CD14-positive monocyte (primary cell): ENCODE measurements at regions not wholly inside any gene's neighbourhood (a gene's known extent, or its start where the extent isn't known, plus 50 kb on each side); places are given as distances from the start of the nearest gene placed in this dataset.
A peak's percentile ranks its signal among the peaks of the same experiment; 100 is the strongest.

Experiments used
- DNase-seq, 3 donors: peaks; one replicate each; pipeline ENCODE4 v3.0.0-alpha.2; 2011 to 2022
- H2AFZ ChIP-seq: 2 replicates; pipeline ENCODE4 v1.6.0; 2012; ENCODE audit warnings: mild to moderate bottlenecking, low read depth, low read length, inconsistent platforms; ENCODE audit not compliant: insufficient read depth, poor library complexity, severe bottlenecking
- H3K27ac ChIP-seq, 2 donors: 1 replicate in 1 of 2; 2 replicates in 1 of 2; pipeline ENCODE4 v1.5.1; 2012 to 2013; ENCODE audit warnings: low read length in 2 of 2, control low read depth in 1 of 2, inconsistent platforms in 1 of 2, low read depth in 1 of 2, mild to moderate bottlenecking in 1 of 2
- H3K27me3 ChIP-seq, 2 donors: one replicate each; pipeline versions ENCODE4 v1.6.0 to v1.6.1; 2011 to 2013; ENCODE audit warnings: low read length in 2 of 2; ENCODE audit not compliant: control insufficient read depth in 2 of 2, insufficient read depth in 2 of 2
- H3K36me3 ChIP-seq, 2 donors: replicated peaks in 1 of 2; 1 replicate in 1 of 2; 2 replicates in 1 of 2; pipeline versions ENCODE4 v1.5.1 to v1.6.1; 2012 to 2013; ENCODE audit warnings: low read length in 2 of 2, control low read depth in 1 of 2, inconsistent platforms in 1 of 2, mild to moderate bottlenecking in 1 of 2; ENCODE audit not compliant: insufficient read depth in 2 of 2, control insufficient read depth in 1 of 2
- H3K4me1 ChIP-seq, 2 donors: 1 replicate in 1 of 2; 2 replicates in 1 of 2; pipeline versions ENCODE4 v1.5.1 to v1.6.1; 2012 to 2013; ENCODE audit warnings: low read length in 2 of 2, control low read depth in 1 of 2, inconsistent platforms in 1 of 2, mild to moderate bottlenecking in 1 of 2, moderate library complexity in 1 of 2; ENCODE audit not compliant: insufficient read depth in 2 of 2, control insufficient read depth in 1 of 2
- H3K4me2 ChIP-seq: replicated peaks from 2 replicates; pipeline ENCODE3; 2012; ENCODE audit warnings: low read length, moderate library complexity, mild to moderate bottlenecking; ENCODE audit not compliant: poor library complexity, severe bottlenecking; ENCODE audit errors: extremely low read depth
- H3K4me3 ChIP-seq, 3 experiments: fragments of 200-600 bp in 1 of 3; sonication (generic) in 1 of 3; replicated peaks in 1 of 3; 1 replicate in 2 of 3; 2 replicates in 1 of 3; pipeline ENCODE4 v1.5.1; 2011 to 2013; ENCODE audit warnings: low read length in 3 of 3, mild to moderate bottlenecking in 3 of 3, control low read depth in 2 of 3, low read depth in 2 of 3, inconsistent platforms in 1 of 3, moderate library complexity in 1 of 3
- H3K79me2 ChIP-seq: 2 replicates; pipeline ENCODE4 v1.6.0; 2012; ENCODE audit warnings: mild to moderate bottlenecking, control low read depth, inconsistent platforms, low read length, moderate library complexity; ENCODE audit not compliant: insufficient read depth
- H3K9ac ChIP-seq: 2 replicates; pipeline ENCODE4 v1.6.0; 2017; ENCODE audit warnings: low read length, mild to moderate bottlenecking; ENCODE audit not compliant: insufficient read depth, poor library complexity, severe bottlenecking
- H3K9me3 ChIP-seq, 2 donors: replicated peaks in 1 of 2; 1 replicate in 1 of 2; 2 replicates in 1 of 2; pipeline versions ENCODE4 v1.5.1 to v1.6.1; 2012 to 2013; ENCODE audit warnings: low read length in 2 of 2, control low read depth in 1 of 2; ENCODE audit not compliant: control insufficient read depth in 1 of 2, insufficient read depth in 1 of 2
- H4K20me1 ChIP-seq: 2 replicates; pipeline ENCODE4 v1.6.0; 2012; ENCODE audit warnings: mild to moderate bottlenecking, low read length, control low read depth, moderate library complexity; ENCODE audit not compliant: insufficient read depth
- H3K27ac Mint-ChIP-seq, 7 donors: one replicate each; pipeline ENCODE4 v1.8.0; 2020; ENCODE audit warnings: mild to moderate bottlenecking in 7 of 7, mixed read lengths in 7 of 7, moderate library complexity in 6 of 7, inconsistent platforms in 2 of 7
- H3K27me3 Mint-ChIP-seq, 3 donors: one replicate each; pipeline ENCODE4 v1.8.0; 2021 to 2022; ENCODE audit warnings: low read depth in 3 of 3, mild to moderate bottlenecking in 3 of 3, mixed read lengths in 3 of 3, moderate library complexity in 3 of 3, inconsistent platforms in 1 of 3
- H3K36me3 Mint-ChIP-seq, 2 donors: one replicate each; pipeline ENCODE4 v1.8.0; 2020; ENCODE audit warnings: mixed read lengths in 2 of 2, inconsistent platforms in 1 of 2, mild to moderate bottlenecking in 1 of 2
- H3K4me1 Mint-ChIP-seq: one replicate; pipeline ENCODE4 v1.8.0; 2020; ENCODE audit warnings: mild to moderate bottlenecking, mixed read lengths
- H3K4me3 Mint-ChIP-seq, 2 donors: one replicate each; pipeline ENCODE4 v1.8.0; 2020; ENCODE audit warnings: mild to moderate bottlenecking in 2 of 2, mixed read lengths in 2 of 2, moderate library complexity in 1 of 2
- H3K9me3 Mint-ChIP-seq, 7 donors: one replicate each; pipeline ENCODE4 v1.8.0; 2020 to 2022; ENCODE audit warnings: mixed read lengths in 7 of 7, mild to moderate bottlenecking in 6 of 7, moderate library complexity in 6 of 7, inconsistent platforms in 2 of 7
- CTCF ChIP-seq: fragments of 200-600 bp; IDR thresholded peaks from one replicate; pipeline ENCODE4 v1.8.0; 2022; ENCODE audit warnings: antibody characterized with exemption, mild to moderate bottlenecking
- WGBS: methylation state at CpG from one replicate; pipeline ENCODE4 v1.1.5; 2013; ENCODE audit warnings: missing lambda C conversion rate; ENCODE audit not compliant: insufficient coverage; 5-methylcytosine and 5-hydroxymethylcytosine counted together
- intact Hi-C, 2 donors: fragments of 100-400 bp; cut with micrococcal nuclease; formaldehyde crosslinking; loops; one replicate each; pipeline versions ENCODE4 v1.15.0 to v1.15.1; 2023

GRCh38 chr6:40714143-40714542, 127.0 kb upstream of the LRFN2 start:
- Mint-ChIP-seq H3K4me3 (peak overlapping the region in 1 of 2 donors; percentile 23), H3K36me3 (no peaks in the 10 kb centered on the region), H3K9me3 (peaks cover 0 to 5% (median 0%) of the 10 kb centered on the region in 7 donors), H3K4me1 (peaks cover 3% of the 10 kb centered on the region), H3K27ac (no peak overlapping the region), H3K27me3 (peaks cover 15 to 20% (median 19%) of the 10 kb centered on the region in 3 donors)
- Histone ChIP-seq H3K9me3 (no peaks in the 10 kb centered on the region), H4K20me1 (no peaks in the 10 kb centered on the region), H3K9ac (no peak overlapping the region), H3K36me3 (no peaks in the 10 kb centered on the region), H3K79me2 (no peaks in the 10 kb centered on the region), H3K4me3 (no peak overlapping the region), H3K27me3 (peaks cover 0 to 8% of the 10 kb centered on the region in 2 donors), H3K27ac (no peak overlapping the region), H2AFZ (no peak overlapping the region), H3K4me1 (peaks cover 2% of the 10 kb centered on the region in 2 donors), H3K4me2 (no peak overlapping the region)
- TF ChIP-seq CTCF, result no peak
- WGBS, result no CpG with 5 or more reads among the region's 6 CpGs
- no peak for DNase-seq
- intact Hi-C loops, result no loop called here

- Histone ChIP-seq H3K9ac (no peak overlapping the region), H2AFZ (no peak overlapping the region), H3K36me3 (no peaks in the 10 kb centered on the region), H3K4me3 (no peak overlapping the region), H3K4me2 (no peak overlapping the region), H4K20me1 (no peaks in the 10 kb centered on the region), H3K79me2 (no peaks in the 10 kb centered on the region), H3K9me3 (no peaks in the 10 kb centered on the region), H3K4me1 (no peaks in the 10 kb centered on the region), H3K27me3 (peaks cover 0 to 8% of the 10 kb centered on the region in 2 donors), H3K27ac (no peak overlapping the region)
- no peak overlapping the region for H3K4me3 Mint-ChIP-seq
- H3K36me3 Mint-ChIP-seq, result no peaks in the 10 kb centered on the region
- peaks cover 0 to 5% (median 1%) of the 10 kb centered on the region in 7 donors for H3K9me3 Mint-ChIP-seq
- H3K4me1 Mint-ChIP-seq, result no peaks in the 10 kb centered on the region
- WGBS, result 94% methylated on average over 4 of the region's 10 CpGs
- no peak overlapping the region for H3K27ac Mint-ChIP-seq
- H3K27me3 Mint-ChIP-seq, result peaks cover 19 to 23% (median 21%) of the 10 kb centered on the region in 3 donors
- DNase-seq, result no peak
- intact Hi-C loops, result no loop called here
- no peak for TF ChIP-seq CTCF
These were observed 126.0 kb upstream of the LRFN2 start for GRCh38 chr6:40713002-40713719.
